DOHH2 (cell line): ENCODE measurements at regions not wholly inside any gene's neighbourhood (a gene's known extent, or its start where the extent isn't known, plus 50 kb on each side); places are given as distances from the start of the nearest gene placed in this dataset.

Experiments
- H3F3A ChIP-seq: fragments of 200-600 bp; sonication (generic), shearing (Covaris generic); 2 replicates; pipeline ENCODE4 v1.6.0; 2016; ENCODE audit warnings: antibody characterized with exemption, mild to moderate bottlenecking; ENCODE audit not compliant: control insufficient read depth, insufficient read depth
- H3K27ac ChIP-seq: fragments of 200-600 bp; sonication (generic); 2 replicates; pipeline ENCODE4 v1.5.1; 2014; ENCODE audit warnings: low read depth, mild to moderate bottlenecking, low read length, moderate library complexity
- H3K27me3 ChIP-seq: fragments of 200-600 bp; sonication (generic); 2 replicates; pipeline ENCODE4 v1.6.1; 2014; ENCODE audit warnings: mild to moderate bottlenecking, low read length, mixed read lengths; ENCODE audit not compliant: control insufficient read depth
- H3K36me3 ChIP-seq: fragments of 200-600 bp; sonication (generic); 2 replicates; pipeline ENCODE4 v1.6.1; 2014; ENCODE audit warnings: mild to moderate bottlenecking, low read length, moderate library complexity, mixed read lengths; ENCODE audit not compliant: control insufficient read depth
- H3K4me1 ChIP-seq: fragments of 200-600 bp; sonication (generic); 2 replicates; pipeline ENCODE4 v1.6.1; 2014; ENCODE audit warnings: mild to moderate bottlenecking, low read length, mixed read lengths; ENCODE audit not compliant: control insufficient read depth
- H3K4me2 ChIP-seq: fragments of 200-600 bp; sonication (generic); 2 replicates; pipeline ENCODE4 v1.6.0; 2014; ENCODE audit warnings: mild to moderate bottlenecking, low read length, moderate library complexity
- H3K4me3 ChIP-seq: fragments of 200-600 bp; sonication (generic); 2 replicates; pipeline ENCODE4 v1.5.1; 2014; ENCODE audit warnings: mild to moderate bottlenecking, low read length, mixed read lengths
- H3K79me2 ChIP-seq: fragments of 200-600 bp; sonication (generic); 2 replicates; pipeline ENCODE4 v1.6.1; 2014; ENCODE audit warnings: mild to moderate bottlenecking, low read length, mixed read lengths; ENCODE audit not compliant: control insufficient read depth
- H3K9me2 ChIP-seq: fragments of 200-600 bp; sonication (generic); replicated peaks from 2 replicates; pipeline ENCODE4 v1.6.1; 2014; ENCODE audit warnings: mild to moderate bottlenecking, low read length, mixed read lengths; ENCODE audit not compliant: control insufficient read depth
- H3K9me3 ChIP-seq: fragments of 200-600 bp; sonication (generic); 2 replicates; pipeline ENCODE4 v1.6.1; 2014; ENCODE audit warnings: antibody characterized with exemption, low read length, mixed read lengths; ENCODE audit not compliant: control insufficient read depth, insufficient read depth
- H4K20me1 ChIP-seq: fragments of 200-600 bp; sonication (generic); 2 replicates; pipeline ENCODE4 v1.6.0; 2014; ENCODE audit warnings: low read depth, mild to moderate bottlenecking, antibody characterized with exemption, low read length, moderate library complexity; ENCODE audit not compliant: control insufficient read depth, insufficient read depth
- EZH2phosphoT487 ChIP-seq: fragments of 200-600 bp; sonication (generic); IDR thresholded peaks from 2 replicates; pipeline ENCODE4 v1.6.1; 2017; ENCODE audit warnings: borderline replicate concordance, mild to moderate bottlenecking, antibody characterized with exemption, low read length, moderate library complexity, mixed read lengths
- TF ChIP-seq, protein P1 (sequence below): fragments of 200-600 bp; sonication (generic); IDR thresholded peaks from one replicate; pipeline ENCODE4 v1.5.1; 2014; ENCODE audit warnings: antibody characterized with exemption, mild to moderate bottlenecking, low read depth, low read length; ENCODE audit not compliant: poor library complexity, severe bottlenecking

DNA sequence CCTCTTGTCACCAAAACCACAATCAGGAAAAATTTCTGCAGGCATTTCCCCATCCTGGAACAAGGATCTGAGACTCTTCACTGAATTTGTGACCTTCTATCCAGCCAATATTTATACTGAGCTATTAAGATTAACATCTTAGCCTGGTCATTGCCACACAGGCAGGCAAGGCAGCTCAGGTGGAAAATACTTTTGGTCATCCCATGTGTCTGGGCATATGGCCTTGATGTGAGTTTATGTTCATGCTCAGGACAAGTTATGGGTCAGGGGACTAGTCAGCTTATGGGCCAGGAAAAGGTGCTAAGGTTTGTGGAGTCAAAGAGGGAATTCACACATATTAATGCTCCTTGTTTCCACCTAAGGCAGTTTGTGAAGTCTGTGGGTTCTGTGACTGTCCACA lies 124.3 kb upstream of the TOP3B start:
- no peaks in the 10 kb centered on the region for H3K9me2 ChIP-seq
- H3K79me2 ChIP-seq: no peaks in the 10 kb centered on the region
- peaks cover 16% of the 10 kb centered on the region for H3F3A ChIP-seq
- H3K27me3 ChIP-seq: no peaks in the 10 kb centered on the region
- no peak overlapping the region for H3K4me2 ChIP-seq
- H3K9me3 ChIP-seq: no peaks in the 10 kb centered on the region
- no peak overlapping the region for H3K27ac ChIP-seq
- no peak overlapping the region for H3K4me3 ChIP-seq
- H4K20me1 ChIP-seq: no peaks in the 10 kb centered on the region
- TF ChIP-seq EZH2phosphoT487: no peak
- TF ChIP-seq, protein P1, sequence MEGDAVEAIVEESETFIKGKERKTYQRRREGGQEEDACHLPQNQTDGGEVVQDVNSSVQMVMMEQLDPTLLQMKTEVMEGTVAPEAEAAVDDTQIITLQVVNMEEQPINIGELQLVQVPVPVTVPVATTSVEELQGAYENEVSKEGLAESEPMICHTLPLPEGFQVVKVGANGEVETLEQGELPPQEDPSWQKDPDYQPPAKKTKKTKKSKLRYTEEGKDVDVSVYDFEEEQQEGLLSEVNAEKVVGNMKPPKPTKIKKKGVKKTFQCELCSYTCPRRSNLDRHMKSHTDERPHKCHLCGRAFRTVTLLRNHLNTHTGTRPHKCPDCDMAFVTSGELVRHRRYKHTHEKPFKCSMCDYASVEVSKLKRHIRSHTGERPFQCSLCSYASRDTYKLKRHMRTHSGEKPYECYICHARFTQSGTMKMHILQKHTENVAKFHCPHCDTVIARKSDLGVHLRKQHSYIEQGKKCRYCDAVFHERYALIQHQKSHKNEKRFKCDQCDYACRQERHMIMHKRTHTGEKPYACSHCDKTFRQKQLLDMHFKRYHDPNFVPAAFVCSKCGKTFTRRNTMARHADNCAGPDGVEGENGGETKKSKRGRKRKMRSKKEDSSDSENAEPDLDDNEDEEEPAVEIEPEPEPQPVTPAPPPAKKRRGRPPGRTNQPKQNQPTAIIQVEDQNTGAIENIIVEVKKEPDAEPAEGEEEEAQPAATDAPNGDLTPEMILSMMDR: no peak
- peaks cover 26% of the 10 kb centered on the region for H3K4me1 ChIP-seq
- no peaks in the 10 kb centered on the region for H3K36me3 ChIP-seq

DNA sequence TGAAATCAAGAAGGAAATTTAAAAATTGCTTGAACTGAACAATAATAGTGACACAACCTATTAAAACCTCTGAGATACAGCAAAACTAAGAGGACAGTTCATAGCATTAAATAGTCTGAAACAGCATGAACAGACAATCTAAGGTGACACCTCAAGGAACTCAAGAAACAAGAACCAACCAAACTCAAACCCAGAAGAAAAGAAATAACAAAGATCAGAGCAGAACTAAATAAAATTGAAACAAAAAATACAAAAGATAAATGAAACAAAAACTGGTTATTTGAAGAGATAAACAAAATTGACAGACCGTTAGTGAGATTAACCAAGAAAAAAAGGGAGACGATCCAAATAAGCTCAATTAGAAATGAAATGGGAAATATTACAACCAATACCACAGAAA lies 122.8 kb upstream of the TOP3B start:
- Histone ChIP-seq H3K4me1 (peaks cover 16% of the 10 kb centered on the region), H3K79me2 (no peaks in the 10 kb centered on the region), H3F3A (peaks cover 9% of the 10 kb centered on the region; the same call in 1 of the 2 replicates), H3K4me3 (no peak overlapping the region), H4K20me1 (no peaks in the 10 kb centered on the region), H3K36me3 (no peaks in the 10 kb centered on the region), H3K9me2 (no peaks in the 10 kb centered on the region), H3K9me3 (no peaks in the 10 kb centered on the region), H3K27me3 (no peaks in the 10 kb centered on the region), H3K27ac (no peak overlapping the region), H3K4me2 (no peak overlapping the region)
- TF ChIP-seq EZH2phosphoT487: no peak
- TF ChIP-seq, protein P1: no peak

DNA sequence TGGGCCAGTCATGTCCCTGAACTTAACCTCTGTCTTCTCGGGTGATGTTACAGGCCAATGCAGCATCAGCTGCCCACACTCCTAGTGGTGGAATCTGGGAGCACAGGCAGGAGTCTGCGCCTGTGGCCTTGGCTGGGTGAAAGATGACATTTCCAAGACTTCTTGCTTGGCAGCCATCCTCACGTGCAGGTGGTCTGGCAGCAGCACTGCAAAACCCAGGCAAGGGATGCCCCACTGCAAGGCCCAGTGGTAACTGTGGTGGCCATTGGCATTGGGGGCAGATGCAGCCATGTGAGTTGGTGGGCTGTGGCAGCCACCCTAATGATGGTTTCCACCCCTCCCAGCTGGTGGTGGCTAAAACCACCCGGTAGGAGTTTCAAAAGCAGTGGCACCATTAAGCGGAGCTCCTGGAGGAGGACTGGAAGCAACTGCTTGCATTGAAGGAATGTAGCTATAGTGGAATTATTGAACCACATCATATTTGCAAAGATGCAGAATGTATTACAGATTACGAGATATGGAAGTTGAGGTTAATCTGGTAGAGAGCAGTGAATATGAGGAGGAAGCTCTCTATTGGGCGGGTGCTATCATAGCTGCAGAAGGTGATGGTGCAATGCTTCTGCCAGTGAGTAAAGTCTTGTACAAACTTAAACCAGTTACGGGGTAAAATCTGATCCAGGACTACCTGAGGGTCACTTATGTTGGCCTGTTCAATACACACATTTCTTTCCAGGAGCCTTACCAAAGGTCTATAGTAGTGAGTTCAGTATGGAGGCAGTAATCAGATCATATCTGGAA lies 120.7 kb upstream of the TOP3B start:
- Histone ChIP-seq H3K36me3 (no peaks in the 10 kb centered on the region), H3K9me2 (no peaks in the 10 kb centered on the region), H3K4me2 (no peak overlapping the region), H3F3A (peaks cover 13% of the 10 kb centered on the region), H4K20me1 (no peaks in the 10 kb centered on the region), H3K9me3 (no peaks in the 10 kb centered on the region), H3K27ac (no peak overlapping the region), H3K4me1 (peaks cover 26% of the 10 kb centered on the region), H3K27me3 (no peaks in the 10 kb centered on the region), H3K79me2 (no peaks in the 10 kb centered on the region), H3K4me3 (no peak overlapping the region)
- no peak for TF ChIP-seq EZH2phosphoT487
- TF ChIP-seq, protein P1: peak; percentile 70
